ENCODE measurements at regions not wholly inside any gene's neighbourhood (a gene's known extent, or its start where the extent isn't known, plus 50 kb on each side); places are given as distances from the start of the nearest gene placed in this dataset.

DNA sequence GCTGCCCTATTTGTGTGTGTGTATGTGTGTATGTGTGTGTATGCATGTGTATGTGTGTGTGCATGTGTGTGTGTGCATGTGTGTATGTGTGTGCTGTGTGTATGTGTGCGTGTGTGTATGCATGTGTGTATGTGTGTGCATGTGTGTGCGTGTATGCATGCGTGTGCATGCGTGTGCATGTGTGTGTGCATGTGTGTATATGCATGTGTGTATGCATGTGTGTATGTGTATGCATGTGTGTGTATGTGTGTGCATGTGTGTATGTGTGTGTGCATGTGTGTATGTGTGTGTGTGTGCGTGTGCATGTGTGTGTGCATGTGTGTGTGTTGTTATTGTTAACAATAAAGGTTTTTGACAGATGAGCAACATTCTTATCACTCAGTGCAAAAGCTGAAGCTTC is 110.8 kb upstream of the HES1 start:
- Histone ChIP-seq H4K91ac (ENCODE audit: insufficient read length, low read depth, low read length) (no peak overlapping the region), H3K9me3 (ENCODE audit: control insufficient read depth, low read depth, low read length) (no peaks in the 10 kb centered on the region), H3K4me2 (ENCODE audit: insufficient read depth, insufficient read length, low read length) (no peak overlapping the region), H3K27ac (ENCODE audit: insufficient read length, low read depth, low read length) (no peak overlapping the region), H3K79me1 (ENCODE audit: insufficient read depth, low read depth, low read length, poor library complexity, severe bottlenecking) (no peaks in the 10 kb centered on the region), H2AK5ac (ENCODE audit: insufficient read length, low read length) (no peak overlapping the region), H3K23me2 (ENCODE audit: insufficient read length, low read depth, low read length, poor library complexity, severe bottlenecking) (no peaks in the 10 kb centered on the region), H3K79me2 (ENCODE audit: insufficient read depth, low read length) (no peaks in the 10 kb centered on the region), H3K4me1 (ENCODE audit: insufficient read depth, low read length) (no peaks in the 10 kb centered on the region), H3T11ph (ENCODE audit: low read length) (no peak overlapping the region), H3K27me3 (ENCODE audit: insufficient read depth, low read length) (no peaks in the 10 kb centered on the region), H3K9ac (ENCODE audit: extremely low read depth, insufficient read length, low read length) (no peak overlapping the region), H3K4ac (ENCODE audit: low read depth, low read length) (no peak overlapping the region), H2BK120ac (ENCODE audit: low read depth, low read length, poor library complexity, severe bottlenecking) (no peak overlapping the region), H2BK20ac (ENCODE audit: low read depth, low read length, poor library complexity, severe bottlenecking) (no peak overlapping the region), H2BK12ac (ENCODE audit: insufficient read length, low read depth, low read length) (no peak overlapping the region), H4K5ac (ENCODE audit: insufficient read length, low read depth, low read length) (no peak overlapping the region), H4K20me1 (ENCODE audit: control insufficient read depth, insufficient read depth, insufficient read length) (no peaks in the 10 kb centered on the region), H3K23ac (ENCODE audit: insufficient read length, low read depth, low read length) (no peak overlapping the region), H4K8ac (replicated peaks; ENCODE audit: insufficient read length, low read depth, low read length) (no peak overlapping the region), H3K56ac (ENCODE audit: insufficient read length, low read depth, low read length) (no peak overlapping the region), H2BK15ac (ENCODE audit: low read depth, low read length) (no peak overlapping the region), H2BK5ac (ENCODE audit: insufficient read length, low read length) (no peak overlapping the region), H3K18ac (ENCODE audit: insufficient read length, low read depth, low read length) (no peak overlapping the region), H3K14ac (ENCODE audit: insufficient read depth, low read length) (no peak overlapping the region), H2AFZ (ENCODE audit: low read length) (no peak overlapping the region)
- TF ChIP-seq, protein P1, sequence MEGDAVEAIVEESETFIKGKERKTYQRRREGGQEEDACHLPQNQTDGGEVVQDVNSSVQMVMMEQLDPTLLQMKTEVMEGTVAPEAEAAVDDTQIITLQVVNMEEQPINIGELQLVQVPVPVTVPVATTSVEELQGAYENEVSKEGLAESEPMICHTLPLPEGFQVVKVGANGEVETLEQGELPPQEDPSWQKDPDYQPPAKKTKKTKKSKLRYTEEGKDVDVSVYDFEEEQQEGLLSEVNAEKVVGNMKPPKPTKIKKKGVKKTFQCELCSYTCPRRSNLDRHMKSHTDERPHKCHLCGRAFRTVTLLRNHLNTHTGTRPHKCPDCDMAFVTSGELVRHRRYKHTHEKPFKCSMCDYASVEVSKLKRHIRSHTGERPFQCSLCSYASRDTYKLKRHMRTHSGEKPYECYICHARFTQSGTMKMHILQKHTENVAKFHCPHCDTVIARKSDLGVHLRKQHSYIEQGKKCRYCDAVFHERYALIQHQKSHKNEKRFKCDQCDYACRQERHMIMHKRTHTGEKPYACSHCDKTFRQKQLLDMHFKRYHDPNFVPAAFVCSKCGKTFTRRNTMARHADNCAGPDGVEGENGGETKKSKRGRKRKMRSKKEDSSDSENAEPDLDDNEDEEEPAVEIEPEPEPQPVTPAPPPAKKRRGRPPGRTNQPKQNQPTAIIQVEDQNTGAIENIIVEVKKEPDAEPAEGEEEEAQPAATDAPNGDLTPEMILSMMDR (conservative IDR thresholded peaks at IDR 0.05), result no peak
- Mint-ChIP-seq H3K4me1 (peaks cover 7 to 10% of the 10 kb centered on the region in 2 experiments), H3K4me3 (no peak overlapping the region; a peak in 1 of 5 replicates), H3K27ac (peak overlapping the region in 1 of 3 experiments; percentile 60; a peak in 1 of 7 replicates), H3K9me3 (peaks cover 0 to 6% of the 10 kb centered on the region in 2 experiments; a peak in 1 of 5 replicates), H3K27me3 (ENCODE audit: low read depth) (peaks cover 12% of the 10 kb centered on the region), H3K36me3 (ENCODE audit: insufficient read depth in 1 of 3, low read depth in 3 of 3) (no peaks in the 10 kb centered on the region; a peak in 1 of 7 replicates)
- no CpG with 5 or more reads among the region's 5 CpGs for WGBS (ENCODE audit: extremely low coverage, insufficient read length, low lambda C conversion rate)
- no peak for DNase-seq

All from H9 (cell line).